Nephron progenitor cell (in vitro differentiated cells): ENCODE measurements at regions not wholly inside any gene's neighbourhood (a gene's known extent, or its start where the extent isn't known, plus 50 kb on each side); places are given as distances from the start of the nearest gene placed in this dataset.
A peak's percentile ranks its signal among the peaks of the same experiment; 100 is the strongest.
"Not testable (repeated sequence)": the region's sequence is repeated elsewhere in the genome, so short reads cannot be mapped to it uniquely, and the experiment has no call there.

ENCODE experiments used
- DNase-seq: peaks from one replicate; pipeline ENCODE4 v3.0.0; 2021
- H3K27ac Mint-ChIP-seq: 2 replicates; pipeline ENCODE4 v1.8.0; 2021; ENCODE audit warnings: mild to moderate bottlenecking, moderate library complexity, mixed read lengths
- H3K27me3 Mint-ChIP-seq: 2 replicates; pipeline ENCODE4 v1.8.0; 2021; ENCODE audit warnings: mild to moderate bottlenecking, low read depth, mixed read lengths; ENCODE audit not compliant: poor library complexity
- H3K36me3 Mint-ChIP-seq: 2 replicates; pipeline ENCODE4 v1.8.0; 2021; ENCODE audit warnings: low read depth, mixed read lengths
- H3K4me1 Mint-ChIP-seq: 2 replicates; pipeline ENCODE4 v1.8.0; 2021; ENCODE audit warnings: mixed read lengths
- H3K4me3 Mint-ChIP-seq: 2 replicates; pipeline ENCODE4 v1.8.0; 2021; ENCODE audit warnings: mild to moderate bottlenecking, moderate library complexity, mixed read lengths
- H3K9me3 Mint-ChIP-seq: 2 replicates; pipeline ENCODE4 v1.8.0; 2021; ENCODE audit warnings: mild to moderate bottlenecking, moderate library complexity, mixed read lengths
- TF ChIP-seq, protein P1 (sequence below): fragments of 200-600 bp; sonication (generic); IDR thresholded peaks from 2 replicates; pipeline ENCODE4 v1.5.0; 2021; ENCODE audit warnings: antibody characterized with exemption

DNA sequence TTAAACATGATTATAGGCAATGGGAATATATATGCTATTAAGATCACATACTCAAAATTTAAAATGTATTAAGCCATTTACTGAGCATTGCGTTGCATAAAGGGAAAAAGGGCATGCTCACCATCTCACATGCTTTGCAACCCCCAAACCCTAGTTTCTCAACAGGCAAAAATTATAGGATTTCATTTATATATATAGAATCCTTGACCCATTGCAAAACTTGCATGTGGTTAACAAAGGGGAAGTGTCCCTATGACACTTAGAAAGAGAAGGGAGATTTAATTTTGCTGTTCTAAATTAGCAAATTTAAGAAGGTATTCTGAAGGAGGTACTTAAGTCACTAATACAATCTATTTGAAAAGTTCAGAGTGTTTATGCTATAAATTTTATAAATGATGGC is 837.8 kb downstream of the DIPK2A start:
- Mint-ChIP-seq H3K4me3 (no peak overlapping the region), H3K27me3 (peaks cover 7% of the 10 kb centered on the region), H3K9me3 (no peaks in the 10 kb centered on the region), H3K27ac (no peak overlapping the region), H3K4me1 (no peaks in the 10 kb centered on the region), H3K36me3 (no peaks in the 10 kb centered on the region)
- DNase-seq: no peak
- TF ChIP-seq, protein P1, sequence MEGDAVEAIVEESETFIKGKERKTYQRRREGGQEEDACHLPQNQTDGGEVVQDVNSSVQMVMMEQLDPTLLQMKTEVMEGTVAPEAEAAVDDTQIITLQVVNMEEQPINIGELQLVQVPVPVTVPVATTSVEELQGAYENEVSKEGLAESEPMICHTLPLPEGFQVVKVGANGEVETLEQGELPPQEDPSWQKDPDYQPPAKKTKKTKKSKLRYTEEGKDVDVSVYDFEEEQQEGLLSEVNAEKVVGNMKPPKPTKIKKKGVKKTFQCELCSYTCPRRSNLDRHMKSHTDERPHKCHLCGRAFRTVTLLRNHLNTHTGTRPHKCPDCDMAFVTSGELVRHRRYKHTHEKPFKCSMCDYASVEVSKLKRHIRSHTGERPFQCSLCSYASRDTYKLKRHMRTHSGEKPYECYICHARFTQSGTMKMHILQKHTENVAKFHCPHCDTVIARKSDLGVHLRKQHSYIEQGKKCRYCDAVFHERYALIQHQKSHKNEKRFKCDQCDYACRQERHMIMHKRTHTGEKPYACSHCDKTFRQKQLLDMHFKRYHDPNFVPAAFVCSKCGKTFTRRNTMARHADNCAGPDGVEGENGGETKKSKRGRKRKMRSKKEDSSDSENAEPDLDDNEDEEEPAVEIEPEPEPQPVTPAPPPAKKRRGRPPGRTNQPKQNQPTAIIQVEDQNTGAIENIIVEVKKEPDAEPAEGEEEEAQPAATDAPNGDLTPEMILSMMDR: no peak

DNA sequence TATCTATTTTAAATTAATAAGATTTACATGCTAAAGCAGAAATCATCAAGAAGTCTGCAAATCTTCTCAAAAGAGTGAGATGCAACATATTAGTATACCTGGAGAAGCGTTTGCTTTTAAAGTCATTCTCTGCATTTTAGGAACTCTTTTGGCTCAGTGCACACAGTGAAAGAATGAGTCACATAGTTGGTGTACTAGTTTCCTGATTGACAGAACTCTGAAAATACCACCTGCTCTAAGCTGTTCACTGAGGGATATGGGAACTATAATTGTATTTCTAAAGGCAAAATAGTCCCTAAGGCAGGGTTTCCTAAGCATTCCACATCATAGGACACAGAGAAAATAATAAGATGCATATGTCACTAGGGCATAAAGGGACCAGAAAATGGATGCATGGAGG is 838.5 kb downstream of the DIPK2A start:
- no peak for DNase-seq
- TF ChIP-seq, protein P1: no peak
- Mint-ChIP-seq H3K36me3 (no peaks in the 10 kb centered on the region), H3K4me3 (no peak overlapping the region), H3K27ac (no peak overlapping the region), H3K4me1 (no peaks in the 10 kb centered on the region), H3K9me3 (no peaks in the 10 kb centered on the region), H3K27me3 (peaks cover 7% of the 10 kb centered on the region)

DNA sequence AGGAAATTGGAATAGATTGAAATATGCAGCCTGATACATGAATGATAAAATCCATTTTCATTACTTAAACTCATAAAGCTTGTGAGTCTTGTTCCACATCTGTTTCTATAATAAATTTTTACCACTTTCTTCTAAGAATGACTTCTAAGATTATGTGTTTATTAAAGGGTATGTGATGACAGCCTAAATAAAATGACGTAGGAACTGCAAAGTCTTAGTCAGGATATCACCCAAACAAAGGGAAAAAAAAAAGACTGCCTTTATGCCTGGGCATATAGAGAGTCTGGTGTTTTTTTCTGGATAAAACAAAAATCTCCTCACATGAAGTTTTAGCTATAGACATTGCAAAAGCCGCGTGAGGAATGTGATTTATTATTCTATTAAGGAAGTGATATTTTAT is 844.0 kb downstream of the DIPK2A start:
- TF ChIP-seq, protein P1: no peak
- no peaks in the 10 kb centered on the region for H3K36me3 Mint-ChIP-seq
- H3K27me3 Mint-ChIP-seq: peaks cover 4% of the 10 kb centered on the region
- no peaks in the 10 kb centered on the region for H3K9me3 Mint-ChIP-seq
- no peak overlapping the region for H3K27ac Mint-ChIP-seq
- peaks cover 9% of the 10 kb centered on the region for H3K4me1 Mint-ChIP-seq
- H3K4me3 Mint-ChIP-seq: no peak overlapping the region
- DNase-seq: no peak

DNA sequence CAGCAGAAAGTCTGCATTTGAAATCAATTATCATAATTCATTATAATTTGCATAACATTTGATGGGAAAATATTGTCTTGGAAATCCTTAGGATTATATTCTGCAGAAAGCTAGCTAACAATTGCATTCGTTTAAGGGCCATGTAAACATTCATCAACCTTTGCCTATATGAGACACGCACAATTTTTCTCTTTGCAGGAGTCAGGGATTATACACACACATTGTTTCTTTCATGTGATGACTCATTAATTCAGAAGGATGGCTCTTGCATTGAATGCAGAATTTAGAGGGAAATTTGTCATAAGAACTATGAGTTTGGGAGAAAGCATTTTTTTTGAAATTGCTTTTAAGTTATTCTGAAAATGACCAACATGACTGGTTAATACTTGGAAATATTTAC is 844.7 kb downstream of the DIPK2A start:
- Mint-ChIP-seq H3K4me3 (no peak overlapping the region), H3K9me3 (no peaks in the 10 kb centered on the region), H3K36me3 (no peaks in the 10 kb centered on the region), H3K27me3 (peaks cover 4% of the 10 kb centered on the region), H3K27ac (no peak overlapping the region), H3K4me1 (peaks cover 9% of the 10 kb centered on the region)
- TF ChIP-seq, protein P1: no peak
- no peak for DNase-seq

DNA sequence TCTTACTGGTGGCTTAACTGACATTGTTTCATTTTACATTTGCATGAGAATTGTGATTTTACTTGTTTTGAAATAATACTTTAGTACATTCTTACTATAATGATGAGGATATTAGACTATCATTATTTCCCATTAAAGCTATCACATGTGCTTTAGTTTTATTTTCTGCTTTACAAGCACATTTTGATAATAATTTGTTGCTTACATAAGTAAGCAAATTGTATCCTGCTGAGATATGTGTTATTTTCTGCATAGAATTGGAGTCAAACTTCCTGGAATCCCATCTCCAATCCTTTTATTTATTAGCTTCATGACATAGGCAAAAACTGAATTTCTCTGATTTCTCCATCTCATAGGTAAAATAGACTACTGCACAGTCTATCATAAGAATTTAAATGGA is 847.4 kb downstream of the DIPK2A start:
- Mint-ChIP-seq H3K36me3 (no peaks in the 10 kb centered on the region), H3K27ac (no peak overlapping the region), H3K9me3 (no peaks in the 10 kb centered on the region), H3K27me3 (no peaks in the 10 kb centered on the region), H3K4me3 (no peak overlapping the region), H3K4me1 (peaks cover 9% of the 10 kb centered on the region)
- TF ChIP-seq, protein P1: no peak
- DNase-seq: no peak

DNA sequence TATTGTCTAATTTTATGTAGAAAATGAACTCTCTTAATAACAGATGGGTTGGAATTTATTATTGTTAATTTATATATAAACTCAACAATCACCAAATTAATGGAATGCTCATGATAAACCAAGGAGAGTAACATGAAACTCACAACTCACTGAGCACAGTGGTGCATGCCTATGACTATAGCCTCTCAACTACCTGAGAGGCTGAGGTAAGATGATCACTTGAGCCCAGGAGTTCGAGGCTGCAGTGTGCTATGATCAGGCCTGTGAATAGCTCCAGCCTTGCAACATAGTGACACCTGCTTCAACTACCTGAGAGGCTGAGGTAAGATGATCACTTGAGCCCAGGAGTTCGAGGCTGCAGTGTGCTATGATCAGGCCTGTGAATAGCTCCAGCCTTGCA is 848.6 kb downstream of the DIPK2A start:
- DNase-seq, H3K36me3 Mint-ChIP-seq, H3K4me1 Mint-ChIP-seq, H3K4me3 Mint-ChIP-seq, H3K9me3 Mint-ChIP-seq, H3K27me3 Mint-ChIP-seq: not testable (repeated sequence)
- peak overlapping the region; percentile 88 for H3K27ac Mint-ChIP-seq
